ENCODE measurements at regions not wholly inside any gene's neighbourhood (a gene's known extent, or its start where the extent isn't known, plus 50 kb on each side); places are given as distances from the start of the nearest gene placed in this dataset.
A peak's percentile ranks its signal among the peaks of the same experiment; 100 is the strongest.

- Histone ChIP-seq H3K79me1 (ENCODE audit: low read depth, low read length) (no peaks in the 10 kb centered on the region), H3K4me1 (ENCODE audit: control insufficient read depth in 2 of 2, insufficient read depth in 1 of 2, low read depth in 1 of 2, low read length in 2 of 2) (peaks cover 0 to 12% of the 10 kb centered on the region in 2 donors), H2BK5ac (ENCODE audit: low read length) (no peak overlapping the region), H4K8ac (ENCODE audit: low read depth, low read length) (no peak overlapping the region), H3K18ac (ENCODE audit: low read length) (no peak overlapping the region), H3K4me2 (ENCODE audit: insufficient read depth, low read length, poor library complexity, severe bottlenecking) (no peak overlapping the region), H2BK15ac (ENCODE audit: low read length) (no peak overlapping the region), H3K27me3 (ENCODE audit: control insufficient read depth in 3 of 3, insufficient read depth in 3 of 3, low read depth in 1 of 3, low read length in 3 of 3) (no peaks in the 10 kb centered on the region), H3K14ac (ENCODE audit: low read length) (no peak overlapping the region), H3K9ac (ENCODE audit: low read depth, low read length, poor library complexity) (no peak overlapping the region), H3K23ac (ENCODE audit: low read depth, low read length, poor library complexity) (no peak overlapping the region), H3K4ac (ENCODE audit: low read length) (no peak overlapping the region), H3K9me3 (replicated peaks in 1 of 2; ENCODE audit: control insufficient read depth in 2 of 2, insufficient read depth in 1 of 2, low read depth in 1 of 2, low read length in 2 of 2) (no peaks in the 10 kb centered on the region), H2AFZ (ENCODE audit: low read length) (no peak overlapping the region), H3K4me3 (ENCODE audit: low read length in 2 of 2) (no peak overlapping the region), H2AK5ac (ENCODE audit: low read depth, low read length) (no peak overlapping the region), H2BK120ac (ENCODE audit: low read depth, low read length) (no peak overlapping the region), H4K91ac (ENCODE audit: low read depth, low read length, poor library complexity) (no peak overlapping the region), H2BK12ac (ENCODE audit: low read length) (no peak overlapping the region), H3K27ac (replicated peaks; ENCODE audit: low read length) (no peak overlapping the region), H3K36me3 (replicated peaks in 1 of 2; ENCODE audit: control insufficient read depth in 2 of 2, insufficient read depth in 2 of 2, low read length in 2 of 2) (no peaks in the 10 kb centered on the region)
- WGBS, 2 donors (ENCODE audit: extremely low coverage in 2 of 2, insufficient read length in 2 of 2, insufficient replicate concordance in 1 of 2), result no CpG with 5 or more reads among the region's 1 CpG
- DNase-seq (ENCODE audit: low spot score), result no peak
Measured at GRCh38 chr16:17749706-17750105, 278.9 kb upstream of the XYLT1 start.

GRCh38 chr16:17748044-17748719 is 277.4 kb upstream of the XYLT1 start:
- Histone ChIP-seq H3K4me1 (ENCODE audit: control insufficient read depth in 2 of 2, insufficient read depth in 1 of 2, low read depth in 1 of 2, low read length in 2 of 2) (peaks cover 0 to 24% of the 10 kb centered on the region in 2 donors), H3K14ac (ENCODE audit: low read length) (no peak overlapping the region), H3K36me3 (replicated peaks in 1 of 2; ENCODE audit: control insufficient read depth in 2 of 2, insufficient read depth in 2 of 2, low read length in 2 of 2) (no peaks in the 10 kb centered on the region), H3K27me3 (ENCODE audit: control insufficient read depth in 3 of 3, insufficient read depth in 3 of 3, low read depth in 1 of 3, low read length in 3 of 3) (no peaks in the 10 kb centered on the region), H4K91ac (ENCODE audit: low read depth, low read length, poor library complexity) (no peak overlapping the region), H3K9me3 (replicated peaks in 1 of 2; ENCODE audit: control insufficient read depth in 2 of 2, insufficient read depth in 1 of 2, low read depth in 1 of 2, low read length in 2 of 2) (no peaks in the 10 kb centered on the region), H3K9ac (ENCODE audit: low read depth, low read length, poor library complexity) (no peak overlapping the region), H3K18ac (ENCODE audit: low read length) (peak overlapping the region; percentile 68), H2AK5ac (ENCODE audit: low read depth, low read length) (no peak overlapping the region), H2AFZ (ENCODE audit: low read length) (no peak overlapping the region), H2BK5ac (ENCODE audit: low read length) (no peak overlapping the region), H3K27ac (replicated peaks; ENCODE audit: low read length) (no peak overlapping the region), H3K4ac (ENCODE audit: low read length) (no peak overlapping the region), H3K79me1 (ENCODE audit: low read depth, low read length) (no peaks in the 10 kb centered on the region), H3K23ac (ENCODE audit: low read depth, low read length, poor library complexity) (no peak overlapping the region), H3K4me3 (ENCODE audit: low read length in 2 of 2) (no peak overlapping the region), H3K4me2 (ENCODE audit: insufficient read depth, low read length, poor library complexity, severe bottlenecking) (no peak overlapping the region), H2BK120ac (ENCODE audit: low read depth, low read length) (no peak overlapping the region), H4K8ac (ENCODE audit: low read depth, low read length) (no peak overlapping the region), H2BK12ac (ENCODE audit: low read length) (no peak overlapping the region), H2BK15ac (ENCODE audit: low read length) (no peak overlapping the region)
- DNase-seq (ENCODE audit: low spot score), result no peak
- WGBS, 2 donors (ENCODE audit: extremely low coverage in 2 of 2, insufficient read length in 2 of 2, insufficient replicate concordance in 1 of 2), result no CpG with 5 or more reads among the region's 11 CpGs

GRCh38 chr16:17747081-17747756 is 276.5 kb upstream of the XYLT1 start:
- WGBS, 2 donors (ENCODE audit: extremely low coverage in 2 of 2, insufficient read length in 2 of 2, insufficient replicate concordance in 1 of 2), result no CpG with 5 or more reads among the region's 5 CpGs
- H3K27me3 ChIP-seq (ENCODE audit: control insufficient read depth in 3 of 3, insufficient read depth in 3 of 3, low read depth in 1 of 3, low read length in 3 of 3), result no peaks in the 10 kb centered on the region
- no peak overlapping the region for H3K4ac ChIP-seq (ENCODE audit: low read length)
- DNase-seq (ENCODE audit: low spot score), result no peak
- H3K14ac ChIP-seq (ENCODE audit: low read length), result no peak overlapping the region
- H2BK12ac ChIP-seq (ENCODE audit: low read length), result no peak overlapping the region
- H3K18ac ChIP-seq (ENCODE audit: low read length), result no peak overlapping the region
- no peak overlapping the region for H4K8ac ChIP-seq (ENCODE audit: low read depth, low read length)
- no peak overlapping the region for H3K9ac ChIP-seq (ENCODE audit: low read depth, low read length, poor library complexity)
- no peak overlapping the region for H2BK120ac ChIP-seq (ENCODE audit: low read depth, low read length)
- no peaks in the 10 kb centered on the region for H3K9me3 ChIP-seq (replicated peaks in 1 of 2; ENCODE audit: control insufficient read depth in 2 of 2, insufficient read depth in 1 of 2, low read depth in 1 of 2, low read length in 2 of 2)
- H3K36me3 ChIP-seq (replicated peaks in 1 of 2; ENCODE audit: control insufficient read depth in 2 of 2, insufficient read depth in 2 of 2, low read length in 2 of 2), result no peaks in the 10 kb centered on the region
- H3K27ac ChIP-seq (replicated peaks; ENCODE audit: low read length), result no peak overlapping the region
- no peak overlapping the region for H3K4me2 ChIP-seq (ENCODE audit: insufficient read depth, low read length, poor library complexity, severe bottlenecking)
- H3K4me3 ChIP-seq (ENCODE audit: low read length in 2 of 2), result no peak overlapping the region
- no peak overlapping the region for H2AFZ ChIP-seq (ENCODE audit: low read length)
- no peak overlapping the region for H2BK5ac ChIP-seq (ENCODE audit: low read length)
- H2BK15ac ChIP-seq (ENCODE audit: low read length), result no peak overlapping the region
- peaks cover 0 to 24% of the 10 kb centered on the region in 2 donors for H3K4me1 ChIP-seq (ENCODE audit: control insufficient read depth in 2 of 2, insufficient read depth in 1 of 2, low read depth in 1 of 2, low read length in 2 of 2)
- H2AK5ac ChIP-seq (ENCODE audit: low read depth, low read length), result no peak overlapping the region
- no peak overlapping the region for H4K91ac ChIP-seq (ENCODE audit: low read depth, low read length, poor library complexity)
- no peak overlapping the region for H3K23ac ChIP-seq (ENCODE audit: low read depth, low read length, poor library complexity)
- no peaks in the 10 kb centered on the region for H3K79me1 ChIP-seq (ENCODE audit: low read depth, low read length)

- H3K14ac ChIP-seq (ENCODE audit: low read length), result no peak overlapping the region
- peak overlapping the region; percentile 77 for H3K27ac ChIP-seq (replicated peaks; ENCODE audit: low read length)
- H3K23ac ChIP-seq (ENCODE audit: low read depth, low read length, poor library complexity), result no peak overlapping the region
- no peak overlapping the region for H2AK5ac ChIP-seq (ENCODE audit: low read depth, low read length)
- no peaks in the 10 kb centered on the region for H3K27me3 ChIP-seq (ENCODE audit: control insufficient read depth in 3 of 3, insufficient read depth in 3 of 3, low read depth in 1 of 3, low read length in 3 of 3)
- no peak overlapping the region for H2BK15ac ChIP-seq (ENCODE audit: low read length)
- no peak overlapping the region for H2AFZ ChIP-seq (ENCODE audit: low read length)
- no peaks in the 10 kb centered on the region for H3K36me3 ChIP-seq (replicated peaks in 1 of 2; ENCODE audit: control insufficient read depth in 2 of 2, insufficient read depth in 2 of 2, low read length in 2 of 2)
- DNase-seq (ENCODE audit: low spot score), result peak; percentile 43
- H3K4me3 ChIP-seq (ENCODE audit: low read length in 2 of 2), result no peak overlapping the region
- H3K4me1 ChIP-seq (ENCODE audit: control insufficient read depth in 2 of 2, insufficient read depth in 1 of 2, low read depth in 1 of 2, low read length in 2 of 2), result peaks cover 0 to 24% of the 10 kb centered on the region in 2 donors
- no CpG with 5 or more reads among the region's 15 CpGs for WGBS, 2 donors (ENCODE audit: extremely low coverage in 2 of 2, insufficient read length in 2 of 2, insufficient replicate concordance in 1 of 2)
- no peaks in the 10 kb centered on the region for H3K9me3 ChIP-seq (replicated peaks in 1 of 2; ENCODE audit: control insufficient read depth in 2 of 2, insufficient read depth in 1 of 2, low read depth in 1 of 2, low read length in 2 of 2)
- peak overlapping the region; percentile 5 for H2BK120ac ChIP-seq (ENCODE audit: low read depth, low read length)
- H2BK5ac ChIP-seq (ENCODE audit: low read length), result no peak overlapping the region
- H3K9ac ChIP-seq (ENCODE audit: low read depth, low read length, poor library complexity), result no peak overlapping the region
- peak overlapping the region; percentile 47 for H3K4me2 ChIP-seq (ENCODE audit: insufficient read depth, low read length, poor library complexity, severe bottlenecking)
- no peak overlapping the region for H4K91ac ChIP-seq (ENCODE audit: low read depth, low read length, poor library complexity)
- H2BK12ac ChIP-seq (ENCODE audit: low read length), result no peak overlapping the region
- no peak overlapping the region for H4K8ac ChIP-seq (ENCODE audit: low read depth, low read length)
- peak overlapping the region; percentile 42 for H3K18ac ChIP-seq (ENCODE audit: low read length)
- no peak overlapping the region for H3K4ac ChIP-seq (ENCODE audit: low read length)
- H3K79me1 ChIP-seq (ENCODE audit: low read depth, low read length), result no peaks in the 10 kb centered on the region
Measured at GRCh38 chr16:17744921-17745572, 274.3 kb upstream of the XYLT1 start.

Measured in neuronal stem cell (in vitro differentiated cells).